ENCODE measurements at regions not wholly inside any gene's neighbourhood (a gene's known extent, or its start where the extent isn't known, plus 50 kb on each side); places are given as distances from the start of the nearest gene placed in this dataset.

- no peak for DNase-seq
Observed at GRCh38 chr1:213375002-213375401, 324.0 kb downstream of the RPS6KC1 start.

- no peak for DNase-seq
Observed at GRCh38 chr1:213376862-213377372, 325.9 kb downstream of the RPS6KC1 start.

GRCh38 chr1:213380865-213381264, 329.8 kb downstream of the RPS6KC1 start:
- DNase-seq: no peak

GRCh38 chr1:213381572-213382084, 330.6 kb downstream of the RPS6KC1 start:
- DNase-seq: peak; percentile 36

- DNase-seq: no peak
Observed at GRCh38 chr1:213383465-213383864, 332.4 kb downstream of the RPS6KC1 start.

- no peak for DNase-seq
Observed at GRCh38 chr1:213385201-213385600, 334.2 kb downstream of the RPS6KC1 start.

GRCh38 chr1:213385806-213386324, 334.8 kb downstream of the RPS6KC1 start:
- DNase-seq: no peak

GRCh38 chr1:213387380-213388015, 336.5 kb downstream of the RPS6KC1 start:
- DNase-seq: no peak

- DNase-seq: no peak
Observed at GRCh38 chr1:213388199-213388598, 337.2 kb downstream of the RPS6KC1 start.

GRCh38 chr1:213389061-213389581, 338.1 kb downstream of the RPS6KC1 start:
- DNase-seq: no peak

GRCh38 chr1:213391445-213391844, 340.4 kb downstream of the RPS6KC1 start:
- DNase-seq: no peak

- no peak for DNase-seq
Observed at GRCh38 chr1:213393860-213394259, 342.8 kb downstream of the RPS6KC1 start.

- no peak for DNase-seq
Observed at GRCh38 chr1:213394837-213395236, 343.8 kb downstream of the RPS6KC1 start.

- DNase-seq: no peak
Observed at GRCh38 chr1:213397638-213398037, 346.6 kb downstream of the RPS6KC1 start.

- DNase-seq: no peak
Observed at GRCh38 chr1:213399695-213400094, 348.7 kb downstream of the RPS6KC1 start.

- no peak for DNase-seq
Observed at GRCh38 chr1:213409208-213409631, 358.2 kb downstream of the RPS6KC1 start.

GRCh38 chr1:213409971-213410370, 358.9 kb downstream of the RPS6KC1 start:
- no peak for DNase-seq

- DNase-seq: no peak
Observed at GRCh38 chr1:213414346-213414745, 363.3 kb downstream of the RPS6KC1 start.

GRCh38 chr1:213414911-213415310, 363.9 kb downstream of the RPS6KC1 start:
- DNase-seq: no peak

- DNase-seq: no peak
Observed at GRCh38 chr1:213415691-213416380, 364.8 kb downstream of the RPS6KC1 start.

- no peak for DNase-seq
Observed at GRCh38 chr1:213416461-213417224, 365.6 kb downstream of the RPS6KC1 start.

- no peak for DNase-seq
Observed at GRCh38 chr1:213417225-213417820, 366.3 kb downstream of the RPS6KC1 start.
